ENCODE measurements at regions not wholly inside any gene's neighbourhood (a gene's known extent, or its start where the extent isn't known, plus 50 kb on each side); places are given as distances from the start of the nearest gene placed in this dataset.
"Not testable (repeated sequence)": the region's sequence is repeated elsewhere in the genome, so short reads cannot be mapped to it uniquely, and the experiment has no call there.

- H3K4me3 ChIP-seq (ENCODE audit: low read depth, low read length) = no peak overlapping the region
- no peak for DNase-seq (ENCODE audit: low read depth)
- TF ChIP-seq, protein P1, sequence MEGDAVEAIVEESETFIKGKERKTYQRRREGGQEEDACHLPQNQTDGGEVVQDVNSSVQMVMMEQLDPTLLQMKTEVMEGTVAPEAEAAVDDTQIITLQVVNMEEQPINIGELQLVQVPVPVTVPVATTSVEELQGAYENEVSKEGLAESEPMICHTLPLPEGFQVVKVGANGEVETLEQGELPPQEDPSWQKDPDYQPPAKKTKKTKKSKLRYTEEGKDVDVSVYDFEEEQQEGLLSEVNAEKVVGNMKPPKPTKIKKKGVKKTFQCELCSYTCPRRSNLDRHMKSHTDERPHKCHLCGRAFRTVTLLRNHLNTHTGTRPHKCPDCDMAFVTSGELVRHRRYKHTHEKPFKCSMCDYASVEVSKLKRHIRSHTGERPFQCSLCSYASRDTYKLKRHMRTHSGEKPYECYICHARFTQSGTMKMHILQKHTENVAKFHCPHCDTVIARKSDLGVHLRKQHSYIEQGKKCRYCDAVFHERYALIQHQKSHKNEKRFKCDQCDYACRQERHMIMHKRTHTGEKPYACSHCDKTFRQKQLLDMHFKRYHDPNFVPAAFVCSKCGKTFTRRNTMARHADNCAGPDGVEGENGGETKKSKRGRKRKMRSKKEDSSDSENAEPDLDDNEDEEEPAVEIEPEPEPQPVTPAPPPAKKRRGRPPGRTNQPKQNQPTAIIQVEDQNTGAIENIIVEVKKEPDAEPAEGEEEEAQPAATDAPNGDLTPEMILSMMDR (IDR thresholded peaks at IDR 0.05; ENCODE audit: control insufficient read depth, extremely low read depth, insufficient read depth) = no peak
These were observed 966.0 kb upstream of the COX7C start for GRCh38 chr5:85651731-85652130.

- DNase-seq (ENCODE audit: low read depth); H3K4me3 ChIP-seq (ENCODE audit: low read depth, low read length): not testable (repeated sequence)
These were observed 963.6 kb upstream of the COX7C start for GRCh38 chr5:85654144-85654543.

DNA sequence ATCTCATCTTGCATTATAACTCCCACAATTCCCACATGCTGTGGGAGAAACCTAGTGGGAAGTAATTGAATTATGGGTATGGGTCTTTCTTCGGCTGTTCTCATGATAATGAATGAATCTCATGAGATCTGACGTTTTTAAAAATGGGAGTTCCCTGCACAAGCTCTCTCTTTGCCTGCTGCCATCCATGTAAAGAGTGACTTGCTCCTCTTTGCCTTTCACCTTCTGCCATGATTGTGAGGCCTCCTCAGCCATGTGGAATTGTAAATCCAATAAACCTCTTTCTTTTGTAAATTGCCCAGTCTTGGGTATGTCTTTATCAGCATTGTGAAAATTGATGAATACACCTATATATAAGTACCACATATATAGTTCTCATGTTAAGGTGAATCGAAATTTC is 961.7 kb upstream of the COX7C start:
- H3K4me3 ChIP-seq (ENCODE audit: low read depth, low read length) = no peak overlapping the region
- TF ChIP-seq, protein P1 (IDR thresholded peaks at IDR 0.05; ENCODE audit: control insufficient read depth, extremely low read depth, insufficient read depth) = no peak
- no peak for DNase-seq (ENCODE audit: low read depth)

DNA sequence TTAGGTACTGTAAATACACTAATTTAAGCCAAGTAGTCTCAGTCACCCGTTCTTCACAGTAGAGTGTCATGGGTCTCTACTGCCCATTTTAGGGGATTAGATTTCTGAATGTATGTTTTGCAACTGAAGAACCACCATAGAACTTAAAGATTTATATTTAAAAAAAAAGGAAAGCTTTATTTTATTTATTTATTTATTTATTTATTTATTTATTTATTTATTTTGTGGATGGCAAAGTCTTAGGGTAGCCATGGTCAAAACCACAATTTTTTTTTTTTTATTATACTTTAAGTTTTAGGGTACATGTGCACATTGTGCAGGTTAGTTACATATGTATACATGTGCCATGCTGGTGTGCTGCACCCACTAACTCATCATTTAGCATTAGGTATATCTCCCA is 960.4 kb upstream of the COX7C start:
- H3K4me3 ChIP-seq (ENCODE audit: low read depth, low read length); DNase-seq (ENCODE audit: low read depth): not testable (repeated sequence)

DNA sequence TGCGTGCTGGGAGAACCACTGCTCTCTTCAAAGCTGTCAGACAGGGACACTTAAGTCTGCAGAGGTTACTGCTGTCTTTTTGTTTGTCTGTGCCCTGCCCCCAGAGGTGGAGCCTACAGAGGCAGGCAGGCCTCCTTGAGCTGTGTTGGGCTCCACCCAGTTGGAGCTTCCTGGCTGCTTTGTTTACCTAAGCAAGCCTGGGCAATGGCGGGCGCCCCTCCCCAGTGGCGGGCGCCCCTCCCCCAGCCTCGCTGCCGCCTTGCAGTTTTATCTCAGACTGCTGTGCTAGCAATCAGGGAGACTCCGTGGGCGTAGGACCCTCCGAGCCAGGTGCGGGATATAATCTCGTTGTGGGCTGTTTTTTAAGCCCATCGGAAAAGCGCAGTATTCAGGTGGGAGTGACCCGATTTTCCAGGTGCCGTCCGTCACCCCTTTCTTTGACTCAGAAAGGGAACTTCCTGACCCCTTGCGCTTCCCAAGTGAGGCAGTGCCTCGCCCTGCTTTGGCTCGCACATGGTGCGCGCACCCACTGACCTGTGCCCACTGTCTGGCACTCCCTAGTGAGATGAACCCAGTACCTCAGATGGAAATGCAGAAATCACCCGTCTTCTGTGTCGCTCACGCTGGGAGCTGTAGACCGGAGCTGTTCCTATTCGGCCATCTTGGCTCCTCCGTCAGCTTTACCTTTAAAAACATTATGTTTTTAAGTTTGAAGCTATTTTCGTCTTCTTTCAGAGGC is 954.6 kb upstream of the COX7C start:
- H3K4me3 ChIP-seq (ENCODE audit: low read depth, low read length) = peak overlapping the region; percentile 60
- DNase-seq (ENCODE audit: low read depth) = not testable (repeated sequence)

- TF ChIP-seq, protein P1 (IDR thresholded peaks at IDR 0.05; ENCODE audit: control insufficient read depth, extremely low read depth, insufficient read depth) = no peak
- peak overlapping the region; percentile 60 for H3K4me3 ChIP-seq (ENCODE audit: low read depth, low read length)
- peak; percentile 10 for DNase-seq (ENCODE audit: low read depth)
These were observed 954.1 kb upstream of the COX7C start for GRCh38 chr5:85663708-85664031.

DNA sequence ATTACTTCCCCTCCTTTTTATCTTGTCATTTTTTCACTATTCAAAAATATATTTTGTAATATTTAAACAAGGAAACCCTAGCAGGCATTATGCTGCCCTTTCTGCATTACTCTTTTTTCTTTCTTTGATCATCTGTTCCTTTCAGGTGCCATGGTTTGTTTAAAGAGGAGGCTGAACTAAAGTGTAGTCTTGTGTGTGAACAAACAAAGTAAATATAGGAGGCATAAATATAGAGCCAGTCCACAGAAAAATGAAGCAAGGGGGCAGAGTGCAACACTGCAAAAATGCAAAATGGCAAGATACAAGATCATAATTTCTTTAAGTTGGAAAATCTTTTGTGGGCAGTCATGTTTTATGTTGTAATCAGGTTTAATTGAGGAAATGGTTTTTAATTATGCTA is 947.3 kb upstream of the COX7C start:
- DNase-seq (ENCODE audit: low read depth) = no peak
- TF ChIP-seq, protein P1 (IDR thresholded peaks at IDR 0.05; ENCODE audit: control insufficient read depth, extremely low read depth, insufficient read depth) = no peak
- no peak overlapping the region for H3K4me3 ChIP-seq (ENCODE audit: low read depth, low read length)

- TF ChIP-seq, protein P1 (IDR thresholded peaks at IDR 0.05; ENCODE audit: control insufficient read depth, extremely low read depth, insufficient read depth) = no peak
- H3K4me3 ChIP-seq (ENCODE audit: low read depth, low read length) = no peak overlapping the region
- DNase-seq (ENCODE audit: low read depth) = no peak
These were observed 946.3 kb upstream of the COX7C start for GRCh38 chr5:85671223-85671970.

Measured in LNCaP clone FGC (cell line).